Suprapubic skin (tissue), 4 donors: ENCODE measurements at regions not wholly inside any gene's neighbourhood (a gene's known extent, or its start where the extent isn't known, plus 50 kb on each side); places are given as distances from the start of the nearest gene placed in this dataset.

Experiments
- DNase-seq, 2 donors: peaks; one replicate each; pipeline ENCODE4 v3.0.0-alpha.2; 2019; ENCODE audit warnings: low spot score in 2 of 2
- H3K27ac ChIP-seq: fragments of 200-600 bp; sonication (generic); one replicate; pipeline ENCODE4 v1.5.1; 2019
- H3K27me3 ChIP-seq: fragments of 200-600 bp; sonication (generic); one replicate; pipeline ENCODE4 v1.5.1; 2019
- H3K36me3 ChIP-seq: fragments of 200-600 bp; sonication (generic); one replicate; pipeline ENCODE4 v1.5.1; 2019
- H3K4me1 ChIP-seq: fragments of 200-600 bp; sonication (generic); one replicate; pipeline ENCODE4 v1.5.1; 2019
- H3K4me3 ChIP-seq: fragments of 200-600 bp; sonication (generic); one replicate; pipeline ENCODE4 v1.5.1; 2019; ENCODE audit warnings: mild to moderate bottlenecking
- H3K9me3 ChIP-seq: fragments of 200-600 bp; sonication (generic); one replicate; pipeline ENCODE4 v1.5.1; 2019
- EP300 ChIP-seq: sonication (generic); formaldehyde crosslinking; IDR thresholded peaks from one replicate; pipeline ENCODE4 v1.6.1; 2017; ENCODE audit warnings: antibody characterized with exemption
- POLR2A ChIP-seq, 2 donors: fragments of 450-650 bp; IDR thresholded peaks; one replicate each; pipeline ENCODE4 v1.6.1; 2017; ENCODE audit warnings: antibody characterized with exemption in 2 of 2, mild to moderate bottlenecking in 2 of 2, moderate library complexity in 2 of 2
- POLR2AphosphoS5 ChIP-seq, 3 donors: sonication (generic); formaldehyde crosslinking; IDR thresholded peaks; one replicate each; pipeline ENCODE4 v1.6.1; 2017; ENCODE audit warnings: antibody characterized with exemption in 3 of 3
- WGBS: methylation state at CpG from one replicate; pipeline ENCODE4 v1.1.5; 2018; 5-methylcytosine and 5-hydroxymethylcytosine counted together
- TF ChIP-seq, protein P1 (sequence below), 2 donors: fragments of 200-600 bp in 1 of 2; fragments of 450-650 bp in 1 of 2; sonication (generic) in 1 of 2; IDR thresholded peaks; one replicate each; pipeline ENCODE4 v1.5.1; 2016 to 2019; ENCODE audit warnings: antibody characterized with exemption in 2 of 2, mild to moderate bottlenecking in 1 of 2, moderate library complexity in 1 of 2

GRCh38 chr12:75922944-75923642 is 108.5 kb downstream of the PHLDA1 start:
- TF ChIP-seq EP300 (no peak), POLR2A (IDR thresholded peaks at IDR 0.05) (no peak)
- TF ChIP-seq, protein P1, sequence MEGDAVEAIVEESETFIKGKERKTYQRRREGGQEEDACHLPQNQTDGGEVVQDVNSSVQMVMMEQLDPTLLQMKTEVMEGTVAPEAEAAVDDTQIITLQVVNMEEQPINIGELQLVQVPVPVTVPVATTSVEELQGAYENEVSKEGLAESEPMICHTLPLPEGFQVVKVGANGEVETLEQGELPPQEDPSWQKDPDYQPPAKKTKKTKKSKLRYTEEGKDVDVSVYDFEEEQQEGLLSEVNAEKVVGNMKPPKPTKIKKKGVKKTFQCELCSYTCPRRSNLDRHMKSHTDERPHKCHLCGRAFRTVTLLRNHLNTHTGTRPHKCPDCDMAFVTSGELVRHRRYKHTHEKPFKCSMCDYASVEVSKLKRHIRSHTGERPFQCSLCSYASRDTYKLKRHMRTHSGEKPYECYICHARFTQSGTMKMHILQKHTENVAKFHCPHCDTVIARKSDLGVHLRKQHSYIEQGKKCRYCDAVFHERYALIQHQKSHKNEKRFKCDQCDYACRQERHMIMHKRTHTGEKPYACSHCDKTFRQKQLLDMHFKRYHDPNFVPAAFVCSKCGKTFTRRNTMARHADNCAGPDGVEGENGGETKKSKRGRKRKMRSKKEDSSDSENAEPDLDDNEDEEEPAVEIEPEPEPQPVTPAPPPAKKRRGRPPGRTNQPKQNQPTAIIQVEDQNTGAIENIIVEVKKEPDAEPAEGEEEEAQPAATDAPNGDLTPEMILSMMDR (IDR thresholded peaks at IDR 0.05), result no peak
- DNase-seq, result no peak
- H3K4me3 ChIP-seq, result no peak overlapping the region
- no peaks in the 10 kb centered on the region for H3K27me3 ChIP-seq
- no peaks in the 10 kb centered on the region for H3K4me1 ChIP-seq
- H3K9me3 ChIP-seq, result no peaks in the 10 kb centered on the region
- WGBS, result 92% methylated on average over 3 of the region's 3 CpGs
- no peak overlapping the region for H3K27ac ChIP-seq
- H3K36me3 ChIP-seq, result no peaks in the 10 kb centered on the region

DNA sequence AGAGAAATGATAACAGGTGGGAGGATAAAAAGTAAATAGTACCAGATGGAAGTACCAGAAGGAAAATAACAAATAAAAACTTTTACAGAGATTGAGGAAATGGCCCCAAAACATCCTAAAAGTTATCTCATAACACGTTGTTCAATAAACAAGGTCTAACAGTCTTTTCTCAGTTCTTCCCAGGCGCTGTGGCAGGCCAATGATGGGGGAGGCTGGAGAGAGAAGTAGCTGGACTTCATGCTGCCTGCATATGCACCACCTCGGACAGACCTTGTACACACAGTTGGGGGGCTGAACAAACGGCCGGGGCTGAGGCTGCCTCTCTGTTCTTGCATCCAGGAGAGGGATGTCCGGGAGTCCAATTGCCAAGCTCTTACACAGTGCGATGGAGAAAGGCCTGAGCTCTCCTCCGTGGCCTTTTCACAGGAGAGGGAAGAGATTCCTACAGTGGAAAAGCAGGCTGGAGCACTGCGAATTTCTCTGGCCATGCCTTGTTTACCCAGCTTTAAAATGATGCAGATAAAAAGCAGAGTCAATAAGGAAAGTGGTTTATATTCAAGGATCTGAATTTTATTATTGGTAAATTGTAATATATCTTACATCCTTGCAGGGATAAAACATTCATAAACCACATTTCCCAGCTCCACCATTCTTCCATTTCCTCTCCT is 109.8 kb downstream of the PHLDA1 start:
- DNase-seq, result no peak
- TF ChIP-seq, protein P1 (IDR thresholded peaks at IDR 0.05), result no peak
- TF ChIP-seq POLR2AphosphoS5 (IDR thresholded peaks at IDR 0.05) (no peak), POLR2A (IDR thresholded peaks at IDR 0.05) (no peak), EP300 (no peak)
- no peaks in the 10 kb centered on the region for H3K4me1 ChIP-seq
- no peaks in the 10 kb centered on the region for H3K9me3 ChIP-seq
- WGBS, result 81% methylated on average over 9 of the region's 9 CpGs
- H3K4me3 ChIP-seq, result no peak overlapping the region
- no peak overlapping the region for H3K27ac ChIP-seq
- no peaks in the 10 kb centered on the region for H3K36me3 ChIP-seq
- no peaks in the 10 kb centered on the region for H3K27me3 ChIP-seq

GRCh38 chr12:75917715-75918114 is 113.9 kb downstream of the PHLDA1 start:
- Histone ChIP-seq H3K9me3 (no peaks in the 10 kb centered on the region), H3K36me3 (no peaks in the 10 kb centered on the region), H3K27me3 (no peaks in the 10 kb centered on the region), H3K4me1 (no peaks in the 10 kb centered on the region), H3K27ac (no peak overlapping the region), H3K4me3 (no peak overlapping the region)
- DNase-seq, result no peak
- 69% methylated on average over 2 of the region's 2 CpGs for WGBS
- TF ChIP-seq EP300 (no peak), POLR2AphosphoS5 (IDR thresholded peaks at IDR 0.05) (no peak), POLR2A (IDR thresholded peaks at IDR 0.05) (no peak)
- TF ChIP-seq, protein P1 (IDR thresholded peaks at IDR 0.05), result no peak

DNA sequence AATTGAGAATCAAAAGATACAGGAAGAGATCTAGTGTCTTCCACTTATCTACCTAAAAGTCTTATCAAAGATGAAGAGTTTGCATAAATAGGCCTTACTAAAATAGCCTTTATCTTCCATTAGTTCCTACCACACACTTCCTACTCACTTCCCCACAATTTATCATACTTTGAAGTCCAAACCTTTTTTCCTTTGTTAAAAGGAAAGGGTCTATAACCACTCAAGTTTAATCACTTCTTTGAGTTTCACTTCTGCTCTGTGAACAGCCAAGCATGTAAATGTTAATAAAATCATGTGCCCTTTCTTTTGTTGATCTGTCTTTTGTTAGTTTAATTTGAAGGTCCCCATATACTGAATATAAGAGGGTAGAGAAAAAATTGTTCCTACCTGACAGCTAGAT is 114.5 kb downstream of the PHLDA1 start:
- no peak overlapping the region for H3K27ac ChIP-seq
- no peaks in the 10 kb centered on the region for H3K9me3 ChIP-seq
- no peaks in the 10 kb centered on the region for H3K4me1 ChIP-seq
- H3K27me3 ChIP-seq, result no peaks in the 10 kb centered on the region
- DNase-seq, result no peak
- TF ChIP-seq, protein P1 (IDR thresholded peaks at IDR 0.05), result no peak
- TF ChIP-seq POLR2A (IDR thresholded peaks at IDR 0.05), result no peak
- no peak for TF ChIP-seq EP300
- no peak for TF ChIP-seq POLR2AphosphoS5 (IDR thresholded peaks at IDR 0.05)
- no peaks in the 10 kb centered on the region for H3K36me3 ChIP-seq
- H3K4me3 ChIP-seq, result no peak overlapping the region

DNA sequence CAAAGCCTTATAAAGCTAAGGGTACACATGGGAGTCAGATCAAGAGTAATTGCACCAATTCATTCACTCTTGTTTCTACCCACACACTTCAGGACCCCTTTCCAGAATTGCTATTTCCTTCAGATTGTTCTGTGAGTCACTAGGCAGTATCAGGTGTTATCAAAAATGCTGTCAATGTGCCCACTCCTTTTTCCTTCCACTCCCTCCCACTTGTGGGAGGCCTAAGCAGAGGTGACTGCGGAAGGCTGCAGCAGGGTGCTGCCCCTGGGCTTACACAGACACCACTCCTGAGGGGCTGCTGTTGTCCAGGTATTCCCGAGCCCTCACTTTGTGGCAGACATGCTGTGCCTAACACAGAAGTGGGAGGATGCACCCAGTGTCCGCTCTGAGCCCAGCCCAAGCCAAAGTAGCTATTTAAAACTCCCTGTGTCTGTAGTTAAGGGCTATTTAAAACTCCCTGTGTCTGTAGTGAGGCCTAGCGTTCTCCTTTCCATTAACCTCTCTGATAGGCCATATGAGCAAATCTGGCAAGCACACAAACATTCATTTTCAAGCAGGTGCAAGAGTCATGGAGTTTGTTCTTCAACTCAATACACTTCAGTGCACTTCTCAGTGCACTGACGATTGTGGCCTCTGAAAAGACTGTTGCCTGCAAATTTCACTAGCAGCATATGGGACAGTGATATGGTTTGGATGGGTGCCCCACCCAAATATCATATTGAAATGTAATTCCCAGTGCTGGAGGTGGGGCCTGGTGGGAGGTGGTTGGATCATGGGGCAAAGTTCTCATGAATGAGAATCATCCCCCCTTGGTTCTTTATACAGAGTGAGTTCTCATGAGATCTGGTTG is 117.8 kb downstream of the PHLDA1 start:
- no peaks in the 10 kb centered on the region for H3K36me3 ChIP-seq
- no peak overlapping the region for H3K27ac ChIP-seq
- TF ChIP-seq, protein P1 (IDR thresholded peaks at IDR 0.05), result no peak
- no peak for TF ChIP-seq POLR2AphosphoS5 (IDR thresholded peaks at IDR 0.05)
- no peak for TF ChIP-seq POLR2A (IDR thresholded peaks at IDR 0.05)
- no peak for TF ChIP-seq EP300
- H3K4me1 ChIP-seq, result peaks cover 14% of the 10 kb centered on the region
- no peak overlapping the region for H3K4me3 ChIP-seq
- H3K9me3 ChIP-seq, result no peaks in the 10 kb centered on the region
- no peaks in the 10 kb centered on the region for H3K27me3 ChIP-seq
- DNase-seq, result no peak
- WGBS, result 75% methylated on average over 4 of the region's 5 CpGs
